ENCODE measurements at regions not wholly inside any gene's neighbourhood (a gene's known extent, or its start where the extent isn't known, plus 50 kb on each side); places are given as distances from the start of the nearest gene placed in this dataset.
"Not testable (repeated sequence)": the region's sequence is repeated elsewhere in the genome, so short reads cannot be mapped to it uniquely, and the experiment has no call there.

GRCh38 chr3:81829937-81830336 is 68.5 kb upstream of the GBE1 start:
- in situ Hi-C loops (cut with MboI; ENCODE audit: low pct_unique_long_range_greater_than_20kb, low sequenced_read_pairs): no loop called here
- DNase-seq: no peak

DNA sequence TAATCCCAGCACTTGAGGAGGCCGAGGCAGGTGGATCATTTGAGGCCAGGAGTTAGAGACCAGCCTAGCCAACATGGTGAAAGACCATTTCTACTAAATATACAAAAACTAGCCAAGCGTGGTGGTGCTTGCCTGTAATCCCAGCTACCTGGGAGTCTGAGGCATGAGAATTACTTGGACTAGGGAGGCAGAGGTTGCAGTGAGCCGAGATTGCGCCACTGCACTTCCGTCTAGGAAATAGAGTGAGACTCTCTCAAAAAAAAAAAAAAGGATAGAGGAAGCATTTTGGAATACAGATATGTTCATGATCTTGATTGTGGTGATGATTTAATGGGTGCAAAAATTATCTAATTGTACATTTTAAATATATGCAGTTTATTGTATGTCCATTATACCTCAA is 67.8 kb upstream of the GBE1 start:
- in situ Hi-C loops (cut with MboI; ENCODE audit: low pct_unique_long_range_greater_than_20kb, low sequenced_read_pairs): not testable (repeated sequence)
- DNase-seq: peak; percentile 29

GRCh38 chr3:81823882-81824395 is 62.5 kb upstream of the GBE1 start:
- in situ Hi-C loops (cut with MboI; ENCODE audit: low pct_unique_long_range_greater_than_20kb, low sequenced_read_pairs): no loop called here
- DNase-seq: peak; percentile 87

DNA sequence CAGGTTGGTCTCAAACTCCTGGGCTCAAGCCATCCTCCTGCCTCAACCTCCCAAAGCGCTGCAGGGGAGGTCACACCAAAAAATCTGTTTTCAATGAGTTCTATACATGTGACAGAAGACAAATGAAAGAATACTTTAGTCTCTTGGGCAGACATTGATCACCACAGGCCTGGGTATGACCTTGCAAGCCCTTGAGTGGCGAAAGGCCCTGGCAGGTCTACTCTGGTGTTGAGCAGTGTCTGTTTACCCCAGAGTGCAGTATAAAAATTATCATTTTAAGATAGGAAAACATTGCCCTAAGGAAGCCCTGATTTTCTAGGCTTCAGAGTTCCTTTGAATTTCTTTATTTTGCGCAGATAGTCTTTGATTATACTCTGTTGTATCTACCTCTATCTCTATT is 61.6 kb upstream of the GBE1 start:
- DNase-seq: no peak
- in situ Hi-C loops (cut with MboI; ENCODE audit: low pct_unique_long_range_greater_than_20kb, low sequenced_read_pairs): no loop called here

GRCh38 chr3:81816473-81817250 is 55.2 kb upstream of the GBE1 start:
- DNase-seq: no peak
- in situ Hi-C loops (cut with MboI; ENCODE audit: low pct_unique_long_range_greater_than_20kb, low sequenced_read_pairs): no loop called here

DNA sequence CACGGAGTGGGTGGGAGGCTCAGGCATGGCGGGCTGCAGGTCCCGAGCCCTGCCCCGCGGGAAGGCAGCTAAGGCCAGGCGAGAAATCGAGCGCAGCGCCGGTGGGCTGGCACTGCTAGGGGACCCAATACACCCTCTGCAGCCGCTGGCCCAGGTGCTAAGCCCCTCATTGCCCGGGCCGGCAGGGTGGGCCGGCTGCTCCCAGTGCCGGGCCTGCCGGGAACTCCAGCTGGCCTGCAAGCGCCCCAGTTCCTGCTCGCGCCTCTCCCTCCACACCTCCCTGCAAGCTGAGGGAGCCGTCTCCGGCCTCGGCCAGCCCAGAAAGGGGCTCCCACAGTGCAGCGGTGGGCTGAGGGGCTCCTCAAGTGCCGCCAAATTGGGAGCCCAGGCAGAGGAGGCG is 50.7 kb upstream of the GBE1 start:
- in situ Hi-C loops (cut with MboI; ENCODE audit: low pct_unique_long_range_greater_than_20kb, low sequenced_read_pairs); DNase-seq: not testable (repeated sequence)
